MM.1S (cell line): ENCODE measurements at regions not wholly inside any gene's neighbourhood (a gene's known extent, or its start where the extent isn't known, plus 50 kb on each side); places are given as distances from the start of the nearest gene placed in this dataset.

ENCODE experiments used
- EZH2 ChIP-seq: fragments of 300-600 bp; sonication (generic); optimal IDR thresholded peaks from 2 replicates; pipeline ENCODE3; 2017; ENCODE audit warnings: low read depth, mild to moderate bottlenecking, antibody characterized with exemption, low read length, mixed read lengths
- TF ChIP-seq, protein P1 (sequence below): fragments of 300-600 bp; sonication (generic); IDR thresholded peaks from 2 replicates; pipeline ENCODE4 v1.5.1; 2016; ENCODE audit warnings: antibody characterized with exemption, low read length, mixed read lengths

DNA sequence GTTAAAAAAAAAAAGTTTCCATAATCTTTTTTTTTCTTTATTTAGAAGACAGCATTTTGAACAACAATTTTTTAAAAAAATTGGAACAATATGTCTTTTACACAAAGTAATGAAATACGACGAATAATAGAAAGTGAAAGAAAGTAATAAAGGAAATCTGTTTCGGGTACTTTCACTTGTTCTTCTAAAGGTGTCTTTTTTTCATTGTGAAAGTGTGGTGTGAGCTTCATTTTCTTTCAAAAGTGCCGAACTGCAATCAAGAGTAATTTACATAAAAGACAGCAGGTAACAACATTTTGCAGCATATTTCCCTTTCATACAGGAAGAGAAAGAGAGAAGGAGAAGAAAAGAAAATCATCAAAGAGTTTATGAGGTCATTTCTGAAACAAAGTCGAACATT is 159.7 kb upstream of the CDH12 start:
- no peak for TF ChIP-seq EZH2
- TF ChIP-seq, protein P1, sequence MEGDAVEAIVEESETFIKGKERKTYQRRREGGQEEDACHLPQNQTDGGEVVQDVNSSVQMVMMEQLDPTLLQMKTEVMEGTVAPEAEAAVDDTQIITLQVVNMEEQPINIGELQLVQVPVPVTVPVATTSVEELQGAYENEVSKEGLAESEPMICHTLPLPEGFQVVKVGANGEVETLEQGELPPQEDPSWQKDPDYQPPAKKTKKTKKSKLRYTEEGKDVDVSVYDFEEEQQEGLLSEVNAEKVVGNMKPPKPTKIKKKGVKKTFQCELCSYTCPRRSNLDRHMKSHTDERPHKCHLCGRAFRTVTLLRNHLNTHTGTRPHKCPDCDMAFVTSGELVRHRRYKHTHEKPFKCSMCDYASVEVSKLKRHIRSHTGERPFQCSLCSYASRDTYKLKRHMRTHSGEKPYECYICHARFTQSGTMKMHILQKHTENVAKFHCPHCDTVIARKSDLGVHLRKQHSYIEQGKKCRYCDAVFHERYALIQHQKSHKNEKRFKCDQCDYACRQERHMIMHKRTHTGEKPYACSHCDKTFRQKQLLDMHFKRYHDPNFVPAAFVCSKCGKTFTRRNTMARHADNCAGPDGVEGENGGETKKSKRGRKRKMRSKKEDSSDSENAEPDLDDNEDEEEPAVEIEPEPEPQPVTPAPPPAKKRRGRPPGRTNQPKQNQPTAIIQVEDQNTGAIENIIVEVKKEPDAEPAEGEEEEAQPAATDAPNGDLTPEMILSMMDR, result no peak
